ENCODE measurements at regions not wholly inside any gene's neighbourhood (a gene's known extent, or its start where the extent isn't known, plus 50 kb on each side); places are given as distances from the start of the nearest gene placed in this dataset.

- TF ChIP-seq CTCF (IDR thresholded peaks at IDR 0.05) = no peak
- TF ChIP-seq POLR2A (IDR thresholded peaks at IDR 0.05) = no peak
- DNase-seq (ENCODE audit: low spot score in 2 of 2) = no peak
- H3K4me3 ChIP-seq (ENCODE audit: low read depth, poor library complexity, severe bottlenecking) = no peak overlapping the region
- intact Hi-C loops (cut with DNase I; ENCODE audit: low total_unique reads) = no loop called here
- WGBS, 2 donors = 64 to 73% methylated on average over 1 of the region's 1 CpG
Observed at GRCh38 chr9:29793970-29794369, 2220.7 kb upstream of the C9orf72 start.

- WGBS, 2 donors = 68 to 78% methylated on average over 2 of the region's 2 CpGs
- H3K4me3 ChIP-seq (ENCODE audit: low read depth, poor library complexity, severe bottlenecking) = no peak overlapping the region
- no peak for TF ChIP-seq POLR2A (IDR thresholded peaks at IDR 0.05)
- no peak for TF ChIP-seq CTCF (IDR thresholded peaks at IDR 0.05)
- intact Hi-C loops (cut with DNase I; ENCODE audit: low total_unique reads) = no loop called here
- no peak for DNase-seq (ENCODE audit: low spot score in 2 of 2)
Observed at GRCh38 chr9:29796291-29796952, 2223.1 kb upstream of the C9orf72 start.

- DNase-seq (ENCODE audit: low spot score in 2 of 2) = no peak
- intact Hi-C loops (cut with DNase I; ENCODE audit: low total_unique reads) = no loop called here
- TF ChIP-seq CTCF (IDR thresholded peaks at IDR 0.05) (no peak), POLR2A (IDR thresholded peaks at IDR 0.05) (no peak)
- no peak overlapping the region for H3K4me3 ChIP-seq (ENCODE audit: low read depth, poor library complexity, severe bottlenecking)
- 77 to 83% methylated on average over 1 of the region's 1 CpG for WGBS, 2 donors
Observed at GRCh38 chr9:29798599-29798998, 2225.3 kb upstream of the C9orf72 start.

GRCh38 chr9:29799227-29799626 is 2225.9 kb upstream of the C9orf72 start:
- WGBS, 2 donors = 69 to 72% methylated on average over 2 of the region's 2 CpGs
- intact Hi-C loops (cut with DNase I; ENCODE audit: low total_unique reads) = no loop called here
- TF ChIP-seq POLR2A (IDR thresholded peaks at IDR 0.05) (no peak), CTCF (IDR thresholded peaks at IDR 0.05) (no peak)
- no peak for DNase-seq (ENCODE audit: low spot score in 2 of 2)
- no peak overlapping the region for H3K4me3 ChIP-seq (ENCODE audit: low read depth, poor library complexity, severe bottlenecking)

- no peak for TF ChIP-seq CTCF (IDR thresholded peaks at IDR 0.05)
- TF ChIP-seq POLR2A (IDR thresholded peaks at IDR 0.05) = no peak
- no peak overlapping the region for H3K4me3 ChIP-seq (ENCODE audit: low read depth, poor library complexity, severe bottlenecking)
- 63 to 65% methylated on average over 1 of the region's 1 CpG for WGBS, 2 donors
- DNase-seq (ENCODE audit: low spot score in 2 of 2) = no peak
- intact Hi-C loops (cut with DNase I; ENCODE audit: low total_unique reads) = no loop called here
Observed at GRCh38 chr9:29800821-29801220, 2227.5 kb upstream of the C9orf72 start.

GRCh38 chr9:29802454-29802853 is 2229.2 kb upstream of the C9orf72 start:
- H3K4me3 ChIP-seq (ENCODE audit: low read depth, poor library complexity, severe bottlenecking) = no peak overlapping the region
- DNase-seq (ENCODE audit: low spot score in 2 of 2) = no peak
- TF ChIP-seq POLR2A (IDR thresholded peaks at IDR 0.05) = no peak
- no peak for TF ChIP-seq CTCF (IDR thresholded peaks at IDR 0.05)
- intact Hi-C loops (cut with DNase I; ENCODE audit: low total_unique reads) = no loop called here
- 38 to 56% methylated on average over 3 of the region's 3 CpGs for WGBS, 2 donors

All from lower leg skin (tissue), 4 donors.